ENCODE measurements at regions not wholly inside any gene's neighbourhood (a gene's known extent, or its start where the extent isn't known, plus 50 kb on each side); places are given as distances from the start of the nearest gene placed in this dataset.

DNA sequence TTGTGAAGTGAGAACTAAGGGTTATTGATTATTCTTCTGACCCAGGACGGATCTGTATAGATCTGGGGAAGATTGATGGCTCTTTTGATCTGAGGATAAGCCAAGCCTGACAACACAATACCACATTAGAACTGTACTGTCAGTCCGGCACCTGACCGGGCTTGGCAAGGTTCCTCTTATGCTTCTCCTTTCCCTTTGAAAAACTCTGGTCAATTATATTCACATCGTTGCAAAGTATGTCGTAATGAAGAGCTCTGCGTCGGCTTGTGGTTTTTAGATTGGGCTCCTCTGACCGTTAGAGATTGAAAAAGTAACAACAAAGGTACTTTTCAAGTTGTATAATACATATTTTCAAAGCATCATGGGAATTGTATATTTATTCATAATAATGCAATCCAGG lies 389.8 kb downstream of the NR2F2 start:
- Histone ChIP-seq H2AFZ (ENCODE audit: low read length) (no peak overlapping the region), H3K36me3 (replicated peaks; ENCODE audit: insufficient read depth, low read length) (no peaks in the 10 kb centered on the region), H4K20me1 (ENCODE audit: insufficient read depth, low read length) (no peaks in the 10 kb centered on the region), H3K4me3 (ENCODE audit: low read length) (no peak overlapping the region), H3F3A (ENCODE audit: insufficient read depth, low read length) (no peaks in the 10 kb centered on the region), H3K27ac (ENCODE audit: low read length) (no peak overlapping the region), H3K4me2 (ENCODE audit: low read depth, low read length) (no peak overlapping the region), H3K9ac (ENCODE audit: low read length) (no peak overlapping the region), H3K9me2 (replicated peaks; ENCODE audit: insufficient read depth, low read length) (no peaks in the 10 kb centered on the region), H3K4me1 (ENCODE audit: low read length) (no peaks in the 10 kb centered on the region), H3K27me3 (replicated peaks; ENCODE audit: insufficient read depth, low read length) (no peaks in the 10 kb centered on the region), H3K9me3 (replicated peaks; ENCODE audit: insufficient read depth, low read length) (no peaks in the 10 kb centered on the region), H3K79me2 (ENCODE audit: low read length) (no peaks in the 10 kb centered on the region)
- TF ChIP-seq, protein P1, sequence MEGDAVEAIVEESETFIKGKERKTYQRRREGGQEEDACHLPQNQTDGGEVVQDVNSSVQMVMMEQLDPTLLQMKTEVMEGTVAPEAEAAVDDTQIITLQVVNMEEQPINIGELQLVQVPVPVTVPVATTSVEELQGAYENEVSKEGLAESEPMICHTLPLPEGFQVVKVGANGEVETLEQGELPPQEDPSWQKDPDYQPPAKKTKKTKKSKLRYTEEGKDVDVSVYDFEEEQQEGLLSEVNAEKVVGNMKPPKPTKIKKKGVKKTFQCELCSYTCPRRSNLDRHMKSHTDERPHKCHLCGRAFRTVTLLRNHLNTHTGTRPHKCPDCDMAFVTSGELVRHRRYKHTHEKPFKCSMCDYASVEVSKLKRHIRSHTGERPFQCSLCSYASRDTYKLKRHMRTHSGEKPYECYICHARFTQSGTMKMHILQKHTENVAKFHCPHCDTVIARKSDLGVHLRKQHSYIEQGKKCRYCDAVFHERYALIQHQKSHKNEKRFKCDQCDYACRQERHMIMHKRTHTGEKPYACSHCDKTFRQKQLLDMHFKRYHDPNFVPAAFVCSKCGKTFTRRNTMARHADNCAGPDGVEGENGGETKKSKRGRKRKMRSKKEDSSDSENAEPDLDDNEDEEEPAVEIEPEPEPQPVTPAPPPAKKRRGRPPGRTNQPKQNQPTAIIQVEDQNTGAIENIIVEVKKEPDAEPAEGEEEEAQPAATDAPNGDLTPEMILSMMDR (IDR thresholded peaks at IDR 0.05; ENCODE audit: low read length) = no peak
- TF ChIP-seq EZH2 (optimal IDR thresholded peaks at IDR 0.05; ENCODE audit: low read depth, low read length) (no peak), EZH2phosphoT487 (IDR thresholded peaks at IDR 0.05; ENCODE audit: low read length) (no peak)
- no peak for DNase-seq

DNA sequence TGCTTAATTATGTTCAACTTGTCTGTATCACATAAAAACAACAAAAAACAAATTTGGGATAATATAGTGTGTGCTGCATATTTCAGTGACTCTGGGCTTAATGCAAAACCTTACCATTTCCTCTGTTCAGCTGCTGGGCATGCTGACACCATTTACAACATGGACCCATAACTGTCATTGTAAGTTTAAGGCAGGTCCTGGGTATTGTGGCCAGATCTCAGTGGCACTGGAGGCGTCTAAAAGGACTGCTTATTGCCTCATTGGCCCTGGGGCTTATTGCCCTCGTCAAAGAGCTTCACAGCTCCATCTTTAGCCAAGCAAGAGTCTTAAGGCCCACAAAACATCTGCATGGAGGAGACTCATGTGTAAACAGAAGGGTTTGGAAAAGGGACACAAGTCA lies 390.2 kb downstream of the NR2F2 start:
- TF ChIP-seq, protein P1 (IDR thresholded peaks at IDR 0.05; ENCODE audit: low read length) = no peak
- TF ChIP-seq EZH2 (optimal IDR thresholded peaks at IDR 0.05; ENCODE audit: low read depth, low read length) (no peak), EZH2phosphoT487 (IDR thresholded peaks at IDR 0.05; ENCODE audit: low read length) (no peak)
- Histone ChIP-seq H4K20me1 (ENCODE audit: insufficient read depth, low read length) (no peaks in the 10 kb centered on the region), H3K79me2 (ENCODE audit: low read length) (no peaks in the 10 kb centered on the region), H3K4me2 (ENCODE audit: low read depth, low read length) (no peak overlapping the region), H3K4me3 (ENCODE audit: low read length) (no peak overlapping the region), H3F3A (ENCODE audit: insufficient read depth, low read length) (no peaks in the 10 kb centered on the region), H3K9ac (ENCODE audit: low read length) (no peak overlapping the region), H3K36me3 (replicated peaks; ENCODE audit: insufficient read depth, low read length) (no peaks in the 10 kb centered on the region), H3K4me1 (ENCODE audit: low read length) (no peaks in the 10 kb centered on the region), H3K9me3 (replicated peaks; ENCODE audit: insufficient read depth, low read length) (no peaks in the 10 kb centered on the region), H2AFZ (ENCODE audit: low read length) (no peak overlapping the region), H3K27ac (ENCODE audit: low read length) (no peak overlapping the region), H3K27me3 (replicated peaks; ENCODE audit: insufficient read depth, low read length) (no peaks in the 10 kb centered on the region), H3K9me2 (replicated peaks; ENCODE audit: insufficient read depth, low read length) (no peaks in the 10 kb centered on the region)
- DNase-seq = no peak

DNA sequence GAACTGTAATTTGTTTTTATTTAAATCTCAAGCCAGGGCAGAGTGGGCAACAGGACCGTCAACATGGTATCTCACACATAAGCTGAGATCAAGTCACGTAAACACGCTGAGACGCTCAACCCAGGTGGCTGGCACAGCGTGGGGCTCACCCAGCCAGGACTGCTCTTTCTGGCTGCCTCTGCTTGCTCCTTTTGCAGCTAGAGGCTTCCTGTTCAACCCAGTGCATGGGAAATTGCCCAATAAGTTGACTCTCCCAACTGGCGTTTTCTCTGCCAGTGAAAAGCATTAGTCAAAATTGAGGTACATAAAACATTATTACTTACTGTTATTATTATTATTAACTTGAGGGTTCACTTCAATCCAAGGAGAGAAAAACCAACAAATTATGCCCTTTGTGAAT lies 398.1 kb downstream of the NR2F2 start:
- Histone ChIP-seq H3K9ac (ENCODE audit: low read length) (no peak overlapping the region), H3K36me3 (replicated peaks; ENCODE audit: insufficient read depth, low read length) (no peaks in the 10 kb centered on the region), H3F3A (ENCODE audit: insufficient read depth, low read length) (no peaks in the 10 kb centered on the region), H3K4me3 (ENCODE audit: low read length) (no peak overlapping the region), H3K27me3 (replicated peaks; ENCODE audit: insufficient read depth, low read length) (no peaks in the 10 kb centered on the region), H3K27ac (ENCODE audit: low read length) (no peak overlapping the region), H2AFZ (ENCODE audit: low read length) (no peak overlapping the region), H4K20me1 (ENCODE audit: insufficient read depth, low read length) (no peaks in the 10 kb centered on the region), H3K4me2 (ENCODE audit: low read depth, low read length) (no peak overlapping the region), H3K9me2 (replicated peaks; ENCODE audit: insufficient read depth, low read length) (no peaks in the 10 kb centered on the region), H3K9me3 (replicated peaks; ENCODE audit: insufficient read depth, low read length) (no peaks in the 10 kb centered on the region), H3K4me1 (ENCODE audit: low read length) (no peaks in the 10 kb centered on the region), H3K79me2 (ENCODE audit: low read length) (no peaks in the 10 kb centered on the region)
- no peak for DNase-seq
- TF ChIP-seq, protein P1 (IDR thresholded peaks at IDR 0.05; ENCODE audit: low read length) = no peak
- no peak for TF ChIP-seq EZH2 (optimal IDR thresholded peaks at IDR 0.05; ENCODE audit: low read depth, low read length)
- TF ChIP-seq EZH2phosphoT487 (IDR thresholded peaks at IDR 0.05; ENCODE audit: low read length) = no peak

Data from MM.1S (cell line).